ENCODE measurements at regions not wholly inside any gene's neighbourhood (a gene's known extent, or its start where the extent isn't known, plus 50 kb on each side); places are given as distances from the start of the nearest gene placed in this dataset.
A peak's percentile ranks its signal among the peaks of the same experiment; 100 is the strongest.

- no peak for DNase-seq
These were observed 322.1 kb upstream of the CHAC2 start for GRCh38 chr2:53445383-53446070.

- DNase-seq, result no peak
These were observed 324.8 kb upstream of the CHAC2 start for GRCh38 chr2:53442783-53443182.

- DNase-seq, result no peak
These were observed 325.5 kb upstream of the CHAC2 start for GRCh38 chr2:53442093-53442492.

GRCh38 chr2:53438692-53439091 lies 328.9 kb upstream of the CHAC2 start:
- no peak for DNase-seq

- DNase-seq, result no peak
These were observed 329.5 kb upstream of the CHAC2 start for GRCh38 chr2:53438100-53438499.

GRCh38 chr2:53437371-53437770 lies 330.2 kb upstream of the CHAC2 start:
- DNase-seq, result no peak

GRCh38 chr2:53436882-53437281 lies 330.7 kb upstream of the CHAC2 start:
- DNase-seq, result no peak

- no peak for DNase-seq
These were observed 332.0 kb upstream of the CHAC2 start for GRCh38 chr2:53435610-53436009.

- no peak for DNase-seq
These were observed 333.1 kb upstream of the CHAC2 start for GRCh38 chr2:53434466-53434865.

- no peak for DNase-seq
These were observed 334.7 kb upstream of the CHAC2 start for GRCh38 chr2:53432936-53433335.

- DNase-seq, result no peak
These were observed 337.7 kb upstream of the CHAC2 start for GRCh38 chr2:53429901-53430300.

GRCh38 chr2:53424902-53425301 lies 342.7 kb upstream of the CHAC2 start:
- DNase-seq, result no peak

GRCh38 chr2:53423465-53423864 lies 344.1 kb upstream of the CHAC2 start:
- no peak for DNase-seq

GRCh38 chr2:53422979-53423378 lies 344.6 kb upstream of the CHAC2 start:
- peak; percentile 5 for DNase-seq

- no peak for DNase-seq
These were observed 350.2 kb upstream of the CHAC2 start for GRCh38 chr2:53417385-53417784.

GRCh38 chr2:53407363-53408080 lies 360.1 kb upstream of the CHAC2 start:
- no peak for DNase-seq

GRCh38 chr2:53403792-53404413 lies 363.7 kb upstream of the CHAC2 start:
- no peak for DNase-seq

- no peak for DNase-seq
These were observed 370.5 kb upstream of the CHAC2 start for GRCh38 chr2:53397085-53397484.

- no peak for DNase-seq
These were observed 386.3 kb upstream of the CHAC2 start for GRCh38 chr2:53381271-53381670.

GRCh38 chr2:53379547-53379946 lies 388.1 kb upstream of the CHAC2 start:
- no peak for DNase-seq

- DNase-seq, result no peak
These were observed 388.8 kb upstream of the CHAC2 start for GRCh38 chr2:53378791-53379190.

GRCh38 chr2:53373126-53373525 lies 394.5 kb upstream of the CHAC2 start:
- DNase-seq, result no peak

- no peak for DNase-seq
These were observed 401.1 kb upstream of the CHAC2 start for GRCh38 chr2:53366543-53366942.

GRCh38 chr2:53362934-53363333 lies 404.7 kb upstream of the CHAC2 start:
- DNase-seq, result no peak
